ENCODE measurements at regions not wholly inside any gene's neighbourhood (a gene's known extent, or its start where the extent isn't known, plus 50 kb on each side); places are given as distances from the start of the nearest gene placed in this dataset.

- H3K36me3 ChIP-seq: no peaks in the 10 kb centered on the region
- H3K4me1 ChIP-seq: peaks cover 0 to 24% (median 2%) of the 10 kb centered on the region in 4 donors
- H3K4me3 ChIP-seq: no peak overlapping the region
- 85 to 89% methylated on average over 5 to 8 of the region's 17 CpGs for WGBS, 2 donors
- peaks cover 0 to 8% of the 10 kb centered on the region in 2 donors for H3K27me3 ChIP-seq
- no peak for TF ChIP-seq POLR2A (IDR thresholded peaks at IDR 0.05)
- no peak for TF ChIP-seq EP300 (IDR thresholded peaks at IDR 0.05)
- TF ChIP-seq CTCF (IDR thresholded peaks at IDR 0.05): no peak
- no peak for DNase-seq (ENCODE audit: low spot score in 2 of 2)
- no peaks in the 10 kb centered on the region for H3K9me3 ChIP-seq
- H3K27ac ChIP-seq: no peak overlapping the region
These were observed 270.4 kb downstream of the NSG2 start for GRCh38 chr5:174315871-174316270.

- no peak overlapping the region for H3K4me3 ChIP-seq
- H3K27ac ChIP-seq: no peak overlapping the region
- WGBS, 2 donors: 88 to 94% methylated on average over 5 to 6 of the region's 6 CpGs
- H3K4me1 ChIP-seq: peaks cover 0 to 24% (median 2%) of the 10 kb centered on the region in 4 donors
- TF ChIP-seq EP300 (IDR thresholded peaks at IDR 0.05): no peak
- TF ChIP-seq CTCF (IDR thresholded peaks at IDR 0.05): no peak
- no peak for TF ChIP-seq POLR2A (IDR thresholded peaks at IDR 0.05)
- DNase-seq (ENCODE audit: low spot score in 2 of 2): no peak
- H3K36me3 ChIP-seq: no peaks in the 10 kb centered on the region
- H3K9me3 ChIP-seq: no peaks in the 10 kb centered on the region
- peaks cover 0 to 7% of the 10 kb centered on the region in 2 donors for H3K27me3 ChIP-seq
These were observed 270.8 kb downstream of the NSG2 start for GRCh38 chr5:174316326-174316725.

DNA sequence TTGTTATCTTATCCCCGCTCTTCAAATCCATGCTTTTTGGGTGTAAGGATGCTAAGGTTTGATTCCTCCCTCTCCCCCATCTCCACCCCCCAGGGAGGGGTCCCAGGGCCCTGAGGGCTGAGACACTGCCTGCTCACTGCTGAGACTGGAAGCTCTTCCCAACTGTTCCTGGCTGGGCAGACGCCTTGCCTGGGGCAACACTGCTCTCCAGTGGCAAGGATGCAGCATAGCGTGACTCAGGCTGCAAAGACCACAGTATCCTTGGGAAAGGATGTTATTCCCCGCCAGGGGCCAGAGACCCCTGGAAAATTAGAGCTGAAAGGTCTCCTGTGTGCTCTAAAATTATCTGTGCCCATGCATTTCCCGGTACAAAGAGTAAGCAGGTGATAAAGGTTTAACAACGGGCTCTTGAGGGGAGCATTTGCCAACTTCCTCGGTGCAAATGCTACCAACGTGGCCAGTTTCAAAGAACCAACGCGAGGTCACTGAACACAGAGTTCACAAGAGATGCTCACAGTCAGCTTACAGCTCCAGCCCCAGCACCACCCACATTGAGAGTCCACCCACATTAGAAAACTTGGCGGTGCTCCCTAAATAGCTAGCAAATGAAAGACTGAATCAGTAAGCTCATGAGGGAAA lies 271.9 kb downstream of the NSG2 start:
- H3K27me3 ChIP-seq: peaks cover 0 to 10% of the 10 kb centered on the region in 2 donors
- no peak overlapping the region for H3K4me3 ChIP-seq
- TF ChIP-seq CTCF (IDR thresholded peaks at IDR 0.05): peak; percentile 38 to 76 (median 59)
- TF ChIP-seq EP300 (IDR thresholded peaks at IDR 0.05): no peak
- peaks cover 0 to 15% (median under 1%) of the 10 kb centered on the region in 4 donors for H3K4me1 ChIP-seq
- DNase-seq (ENCODE audit: low spot score in 2 of 2): no peak
- no peaks in the 10 kb centered on the region for H3K9me3 ChIP-seq
- H3K27ac ChIP-seq: no peak overlapping the region
- H3K36me3 ChIP-seq: no peaks in the 10 kb centered on the region
- WGBS, 2 donors: 12 to 15% methylated on average over 11 of the region's 11 CpGs

DNA sequence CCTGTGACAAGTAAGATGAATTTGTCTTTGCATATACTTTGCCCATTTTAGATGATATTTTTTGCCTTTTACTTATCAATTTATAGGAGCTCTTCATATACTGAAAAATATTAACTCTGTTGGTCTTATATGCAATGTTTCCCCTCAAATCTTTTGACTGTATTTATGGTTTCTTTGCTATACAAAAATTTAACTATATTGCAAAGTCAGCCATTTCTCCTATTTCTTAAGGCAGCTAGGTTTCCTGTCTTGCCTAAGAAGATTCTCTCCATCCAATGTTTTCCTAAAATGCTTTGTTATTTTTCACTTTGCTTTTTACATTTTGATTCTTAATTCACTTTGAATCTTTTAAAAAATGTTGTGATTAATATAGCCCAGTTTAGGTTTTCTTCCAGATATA lies 273.1 kb downstream of the NSG2 start:
- no peak for DNase-seq (ENCODE audit: low spot score in 2 of 2)
- Histone ChIP-seq H3K4me1 (peaks cover 0 to 11% (median 0%) of the 10 kb centered on the region in 4 donors), H3K4me3 (no peak overlapping the region), H3K27me3 (peaks cover 0 to 8% of the 10 kb centered on the region in 2 donors), H3K36me3 (no peaks in the 10 kb centered on the region), H3K9me3 (no peaks in the 10 kb centered on the region), H3K27ac (no peak overlapping the region)
- no peak for TF ChIP-seq CTCF (IDR thresholded peaks at IDR 0.05)
- TF ChIP-seq EP300 (IDR thresholded peaks at IDR 0.05): no peak
- TF ChIP-seq POLR2A (IDR thresholded peaks at IDR 0.05): no peak

- DNase-seq (ENCODE audit: low spot score in 2 of 2): no peak
- no peak overlapping the region for H3K27ac ChIP-seq
- H3K9me3 ChIP-seq: no peaks in the 10 kb centered on the region
- H3K4me1 ChIP-seq: peaks cover 0 to 8% (median 0%) of the 10 kb centered on the region in 4 donors
- peaks cover 0 to 11% of the 10 kb centered on the region in 2 donors for H3K27me3 ChIP-seq
- H3K4me3 ChIP-seq: no peak overlapping the region
- TF ChIP-seq CTCF (IDR thresholded peaks at IDR 0.05) (no peak), EP300 (IDR thresholded peaks at IDR 0.05) (no peak)
- H3K36me3 ChIP-seq: no peaks in the 10 kb centered on the region
- WGBS, 2 donors: 79 to 87% methylated on average over 9 of the region's 9 CpGs
These were observed 274.0 kb downstream of the NSG2 start for GRCh38 chr5:174319551-174319950.

Measured in tibial nerve (tissue), 4 donors.